ENCODE measurements at regions not wholly inside any gene's neighbourhood (a gene's known extent, or its start where the extent isn't known, plus 50 kb on each side); places are given as distances from the start of the nearest gene placed in this dataset.

DNA sequence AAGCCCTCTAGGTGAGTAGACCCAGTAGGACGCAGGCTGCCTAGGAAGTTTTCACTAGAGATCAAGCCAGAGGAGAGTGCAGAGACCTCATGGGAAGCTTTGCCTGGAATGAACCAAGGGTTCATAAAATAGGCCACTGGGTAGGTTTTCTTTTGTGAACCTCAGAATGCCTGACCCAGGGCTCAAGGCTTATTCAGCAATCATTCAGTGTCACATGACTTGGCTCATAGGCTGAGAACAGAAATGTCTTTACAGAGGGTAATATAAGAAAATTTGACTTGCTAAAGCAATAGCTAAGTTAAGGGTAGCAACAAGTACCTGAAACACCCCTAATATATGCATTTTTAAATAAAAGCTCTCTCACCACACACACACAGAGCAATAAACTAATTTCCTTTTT is 132.6 kb downstream of the RAB38 start:
- H2AFZ ChIP-seq (ENCODE audit: low read length) = peak overlapping the region; percentile 42
- H4K20me1 ChIP-seq (ENCODE audit: insufficient read depth, low read length, poor library complexity, severe bottlenecking) = no peaks in the 10 kb centered on the region
- no peaks in the 10 kb centered on the region for H3K79me2 ChIP-seq (ENCODE audit: insufficient read depth, low read length)
- H3F3A ChIP-seq (ENCODE audit: low read depth) = no peaks in the 10 kb centered on the region
- H3K9me2 ChIP-seq (replicated peaks; ENCODE audit: low read depth, low read length) = no peaks in the 10 kb centered on the region
- no peaks in the 10 kb centered on the region for H3K36me3 ChIP-seq (ENCODE audit: insufficient read depth, low read length)
- no peak overlapping the region for H3K4me3 ChIP-seq (ENCODE audit: low read length, poor library complexity, severe bottlenecking)
- H3K27me3 ChIP-seq (ENCODE audit: insufficient read depth, low read length, poor library complexity, severe bottlenecking) = no peaks in the 10 kb centered on the region
- TF ChIP-seq EZH2phosphoT487 (IDR thresholded peaks at IDR 0.05; ENCODE audit: borderline replicate concordance) = no peak
- TF ChIP-seq, protein P1, sequence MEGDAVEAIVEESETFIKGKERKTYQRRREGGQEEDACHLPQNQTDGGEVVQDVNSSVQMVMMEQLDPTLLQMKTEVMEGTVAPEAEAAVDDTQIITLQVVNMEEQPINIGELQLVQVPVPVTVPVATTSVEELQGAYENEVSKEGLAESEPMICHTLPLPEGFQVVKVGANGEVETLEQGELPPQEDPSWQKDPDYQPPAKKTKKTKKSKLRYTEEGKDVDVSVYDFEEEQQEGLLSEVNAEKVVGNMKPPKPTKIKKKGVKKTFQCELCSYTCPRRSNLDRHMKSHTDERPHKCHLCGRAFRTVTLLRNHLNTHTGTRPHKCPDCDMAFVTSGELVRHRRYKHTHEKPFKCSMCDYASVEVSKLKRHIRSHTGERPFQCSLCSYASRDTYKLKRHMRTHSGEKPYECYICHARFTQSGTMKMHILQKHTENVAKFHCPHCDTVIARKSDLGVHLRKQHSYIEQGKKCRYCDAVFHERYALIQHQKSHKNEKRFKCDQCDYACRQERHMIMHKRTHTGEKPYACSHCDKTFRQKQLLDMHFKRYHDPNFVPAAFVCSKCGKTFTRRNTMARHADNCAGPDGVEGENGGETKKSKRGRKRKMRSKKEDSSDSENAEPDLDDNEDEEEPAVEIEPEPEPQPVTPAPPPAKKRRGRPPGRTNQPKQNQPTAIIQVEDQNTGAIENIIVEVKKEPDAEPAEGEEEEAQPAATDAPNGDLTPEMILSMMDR (conservative IDR thresholded peaks at IDR 0.05; ENCODE audit: low read length) = no peak
- peaks cover 9% of the 10 kb centered on the region for H3K4me1 ChIP-seq (ENCODE audit: insufficient read depth, low read length, poor library complexity, severe bottlenecking)
- no peak overlapping the region for H3K4me2 ChIP-seq (ENCODE audit: low read depth, low read length, poor library complexity, severe bottlenecking)
- no peaks in the 10 kb centered on the region for H3K9me3 ChIP-seq (ENCODE audit: insufficient read depth, low read depth, low read length)
- no peak overlapping the region for H3K9ac ChIP-seq (ENCODE audit: low read depth, low read length, poor library complexity, severe bottlenecking)

DNA sequence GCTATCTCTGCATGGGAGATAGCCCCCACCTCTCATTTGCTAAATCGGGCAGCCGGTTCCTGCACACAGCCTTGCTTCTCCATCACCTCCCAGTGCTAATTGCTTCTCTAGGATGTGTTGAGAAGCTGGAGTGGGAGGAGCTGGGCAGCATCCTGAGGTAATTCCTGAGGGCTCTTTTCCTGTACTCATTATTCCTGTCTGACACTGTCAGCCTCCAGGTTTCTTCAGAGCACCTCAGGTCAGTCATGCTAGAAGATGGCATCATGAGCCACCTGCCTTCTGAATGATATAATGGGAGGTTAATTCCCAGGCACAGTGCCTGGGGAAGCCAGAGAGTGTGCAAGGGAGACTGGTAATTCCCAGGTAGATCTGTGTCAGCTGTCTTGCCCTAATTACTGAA is 133.0 kb downstream of the RAB38 start:
- H4K20me1 ChIP-seq (ENCODE audit: insufficient read depth, low read length, poor library complexity, severe bottlenecking) = no peaks in the 10 kb centered on the region
- no peak overlapping the region; the same call in 1 of the 2 replicates for H2AFZ ChIP-seq (ENCODE audit: low read length)
- H3K4me2 ChIP-seq (ENCODE audit: low read depth, low read length, poor library complexity, severe bottlenecking) = no peak overlapping the region
- no peaks in the 10 kb centered on the region for H3K79me2 ChIP-seq (ENCODE audit: insufficient read depth, low read length)
- H3K27me3 ChIP-seq (ENCODE audit: insufficient read depth, low read length, poor library complexity, severe bottlenecking) = no peaks in the 10 kb centered on the region
- no peak overlapping the region for H3K9ac ChIP-seq (ENCODE audit: low read depth, low read length, poor library complexity, severe bottlenecking)
- no peaks in the 10 kb centered on the region for H3F3A ChIP-seq (ENCODE audit: low read depth)
- H3K9me3 ChIP-seq (ENCODE audit: insufficient read depth, low read depth, low read length) = no peaks in the 10 kb centered on the region
- H3K4me1 ChIP-seq (ENCODE audit: insufficient read depth, low read length, poor library complexity, severe bottlenecking) = peaks cover 9% of the 10 kb centered on the region
- no peaks in the 10 kb centered on the region for H3K36me3 ChIP-seq (ENCODE audit: insufficient read depth, low read length)
- H3K9me2 ChIP-seq (replicated peaks; ENCODE audit: low read depth, low read length) = no peaks in the 10 kb centered on the region
- TF ChIP-seq EZH2phosphoT487 (IDR thresholded peaks at IDR 0.05; ENCODE audit: borderline replicate concordance) = no peak
- TF ChIP-seq, protein P1 (conservative IDR thresholded peaks at IDR 0.05; ENCODE audit: low read length) = no peak
- H3K4me3 ChIP-seq (ENCODE audit: low read length, poor library complexity, severe bottlenecking) = no peak overlapping the region

DNA sequence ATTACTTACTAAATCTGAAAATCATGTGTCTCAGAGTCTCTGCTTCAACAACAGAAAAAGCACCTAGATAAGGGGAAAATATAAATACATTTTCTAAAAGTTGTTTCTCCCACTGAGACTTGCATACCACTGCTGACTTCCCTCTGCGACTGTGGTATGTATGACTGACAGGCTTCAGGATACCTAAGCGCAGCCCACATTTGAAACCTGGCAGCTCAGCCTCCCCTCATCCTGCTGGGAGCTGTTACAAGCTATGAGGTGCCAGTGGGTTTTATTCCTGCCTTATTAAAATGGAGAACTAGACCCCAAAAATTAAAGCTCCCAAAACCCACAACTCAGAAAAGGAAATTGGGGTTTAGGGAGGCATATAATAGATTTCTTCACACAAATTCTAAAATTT is 133.6 kb downstream of the RAB38 start:
- Histone ChIP-seq H3K9me3 (ENCODE audit: insufficient read depth, low read depth, low read length) (no peaks in the 10 kb centered on the region), H3K9me2 (replicated peaks; ENCODE audit: low read depth, low read length) (no peaks in the 10 kb centered on the region), H3K79me2 (ENCODE audit: insufficient read depth, low read length) (no peaks in the 10 kb centered on the region), H3K4me2 (ENCODE audit: low read depth, low read length, poor library complexity, severe bottlenecking) (no peak overlapping the region), H3K4me1 (ENCODE audit: insufficient read depth, low read length, poor library complexity, severe bottlenecking) (peaks cover 9% of the 10 kb centered on the region), H3F3A (ENCODE audit: low read depth) (no peaks in the 10 kb centered on the region), H4K20me1 (ENCODE audit: insufficient read depth, low read length, poor library complexity, severe bottlenecking) (no peaks in the 10 kb centered on the region), H3K9ac (ENCODE audit: low read depth, low read length, poor library complexity, severe bottlenecking) (no peak overlapping the region), H3K27me3 (ENCODE audit: insufficient read depth, low read length, poor library complexity, severe bottlenecking) (no peaks in the 10 kb centered on the region), H3K36me3 (ENCODE audit: insufficient read depth, low read length) (no peaks in the 10 kb centered on the region), H2AFZ (ENCODE audit: low read length) (no peak overlapping the region), H3K4me3 (ENCODE audit: low read length, poor library complexity, severe bottlenecking) (no peak overlapping the region)
- no peak for TF ChIP-seq EZH2phosphoT487 (IDR thresholded peaks at IDR 0.05; ENCODE audit: borderline replicate concordance)
- TF ChIP-seq, protein P1 (conservative IDR thresholded peaks at IDR 0.05; ENCODE audit: low read length) = no peak
